NCI-H345 treated with DMSO at 0.1 percent for 48 hours (cell line): ENCODE measurements at regions not wholly inside any gene's neighbourhood (a gene's known extent, or its start where the extent isn't known, plus 50 kb on each side); places are given as distances from the start of the nearest gene placed in this dataset.
"Not testable (repeated sequence)": the region's sequence is repeated elsewhere in the genome, so short reads cannot be mapped to it uniquely, and the experiment has no call there.

Experiments used
- DNase-seq: peaks from one replicate; lab custom pipeline; 2025; ENCODE audit not compliant: unreplicated experiment; lab: John Stamatoyannopoulos, UW

- no peak for DNase-seq
Observed at GRCh38 chr6:81909981-81910900, 157.8 kb upstream of the TENT5A start.

- no peak for DNase-seq
Observed at GRCh38 chr6:81909162-81909561, 156.7 kb upstream of the TENT5A start.

GRCh38 chr6:81906709-81907204, 154.3 kb upstream of the TENT5A start:
- no peak for DNase-seq

GRCh38 chr6:81906041-81906440, 153.6 kb upstream of the TENT5A start:
- DNase-seq, result no peak

- no peak for DNase-seq
Observed at GRCh38 chr6:81901551-81901966, 149.1 kb upstream of the TENT5A start.

- no peak for DNase-seq
Observed at GRCh38 chr6:81900616-81901015, 148.1 kb upstream of the TENT5A start.

GRCh38 chr6:81897793-81898192, 145.3 kb upstream of the TENT5A start:
- DNase-seq, result no peak

GRCh38 chr6:81896525-81897503, 144.3 kb upstream of the TENT5A start:
- DNase-seq, result no peak

GRCh38 chr6:81895511-81896185, 143.2 kb upstream of the TENT5A start:
- no peak for DNase-seq

- no peak for DNase-seq
Observed at GRCh38 chr6:81894788-81895271, 142.3 kb upstream of the TENT5A start.

- DNase-seq, result no peak
Observed at GRCh38 chr6:81894306-81894705, 141.8 kb upstream of the TENT5A start.

GRCh38 chr6:81892891-81893290, 140.4 kb upstream of the TENT5A start:
- no peak for DNase-seq

- DNase-seq, result no peak
Observed at GRCh38 chr6:81891874-81892273, 139.4 kb upstream of the TENT5A start.

GRCh38 chr6:81890846-81891245, 138.4 kb upstream of the TENT5A start:
- no peak for DNase-seq

GRCh38 chr6:81889377-81890053, 137.0 kb upstream of the TENT5A start:
- no peak for DNase-seq

GRCh38 chr6:81886909-81887308, 134.4 kb upstream of the TENT5A start:
- not testable (repeated sequence) for DNase-seq

GRCh38 chr6:81886157-81886556, 133.7 kb upstream of the TENT5A start:
- no peak for DNase-seq

GRCh38 chr6:81881660-81882059, 129.2 kb upstream of the TENT5A start:
- DNase-seq, result no peak

GRCh38 chr6:81878479-81878878, 126.0 kb upstream of the TENT5A start:
- DNase-seq, result no peak

GRCh38 chr6:81876971-81877370, 124.5 kb upstream of the TENT5A start:
- DNase-seq, result no peak
